HuH-7 (cell line): ENCODE measurements at regions not wholly inside any gene's neighbourhood (a gene's known extent, or its start where the extent isn't known, plus 50 kb on each side); places are given as distances from the start of the nearest gene placed in this dataset.

Experiments
- DNase-seq: peaks from one replicate; pipeline ENCODE4 v3.0.0; 2011; ENCODE audit warnings: low spot score

GRCh38 chr3:76010252-76010651, 224.9 kb upstream of the ZNF717 start:
- no peak for DNase-seq

- no peak for DNase-seq
Observed at GRCh38 chr3:76011121-76011520, 225.8 kb upstream of the ZNF717 start.

GRCh38 chr3:76015496-76015895, 230.1 kb upstream of the ZNF717 start:
- no peak for DNase-seq

- DNase-seq: no peak
Observed at GRCh38 chr3:76016111-76016510, 230.8 kb upstream of the ZNF717 start.

- no peak for DNase-seq
Observed at GRCh38 chr3:76016769-76017439, 231.6 kb upstream of the ZNF717 start.

- DNase-seq: no peak
Observed at GRCh38 chr3:76021376-76021775, 236.0 kb upstream of the ZNF717 start.

- no peak for DNase-seq
Observed at GRCh38 chr3:76024640-76025039, 239.3 kb upstream of the ZNF717 start.

- no peak for DNase-seq
Observed at GRCh38 chr3:76025561-76025960, 240.2 kb upstream of the ZNF717 start.

- DNase-seq: no peak
Observed at GRCh38 chr3:76026379-76026778, 241.0 kb upstream of the ZNF717 start.

GRCh38 chr3:76028774-76029173, 243.4 kb upstream of the ZNF717 start:
- DNase-seq: no peak

- DNase-seq: no peak
Observed at GRCh38 chr3:76034649-76035048, 249.3 kb upstream of the ZNF717 start.

- no peak for DNase-seq
Observed at GRCh38 chr3:76035117-76035516, 249.8 kb upstream of the ZNF717 start.

GRCh38 chr3:76038949-76039348, 253.6 kb upstream of the ZNF717 start:
- DNase-seq: no peak

- no peak for DNase-seq
Observed at GRCh38 chr3:76039431-76039830, 254.1 kb upstream of the ZNF717 start.

- DNase-seq: no peak
Observed at GRCh38 chr3:76040946-76041345, 255.6 kb upstream of the ZNF717 start.

GRCh38 chr3:76043746-76044145, 258.4 kb upstream of the ZNF717 start:
- DNase-seq: no peak

GRCh38 chr3:76044601-76045600, 259.6 kb upstream of the ZNF717 start:
- no peak for DNase-seq

- no peak for DNase-seq
Observed at GRCh38 chr3:76047368-76047767, 262.0 kb upstream of the ZNF717 start.

GRCh38 chr3:76049776-76050175, 264.4 kb upstream of the ZNF717 start:
- no peak for DNase-seq

- DNase-seq: no peak
Observed at GRCh38 chr3:76051145-76051544, 265.8 kb upstream of the ZNF717 start.

- no peak for DNase-seq
Observed at GRCh38 chr3:76054404-76054803, 269.1 kb upstream of the ZNF717 start.

- no peak for DNase-seq
Observed at GRCh38 chr3:76061654-76062053, 276.3 kb upstream of the ZNF717 start.

GRCh38 chr3:76063019-76063418, 277.7 kb upstream of the ZNF717 start:
- DNase-seq: no peak
